Muscle layer of duodenum (tissue), 2 donors: ENCODE measurements at regions not wholly inside any gene's neighbourhood (a gene's known extent, or its start where the extent isn't known, plus 50 kb on each side); places are given as distances from the start of the nearest gene placed in this dataset.

Experiments
- H3K27ac ChIP-seq: one replicate; pipeline ENCODE4 v1.7.0; 2013; ENCODE audit warnings: mild to moderate bottlenecking, low read length
- H3K27me3 ChIP-seq: one replicate; pipeline ENCODE4 v1.7.0; 2013; ENCODE audit warnings: low read depth, mild to moderate bottlenecking, control low read depth, low read length
- H3K36me3 ChIP-seq, 2 donors: one replicate each; pipeline ENCODE4 v1.7.0; 2013; ENCODE audit warnings: low read length in 2 of 2, control low read depth in 1 of 2, mild to moderate bottlenecking in 1 of 2; ENCODE audit not compliant: insufficient read depth in 2 of 2, control insufficient read depth in 1 of 2
- H3K4me1 ChIP-seq, 2 donors: one replicate each; pipeline ENCODE4 v1.7.0; 2013; ENCODE audit warnings: low read length in 2 of 2, mild to moderate bottlenecking in 2 of 2, control low read depth in 1 of 2, moderate library complexity in 1 of 2; ENCODE audit not compliant: insufficient read depth in 2 of 2, control insufficient read depth in 1 of 2
- H3K4me3 ChIP-seq, 2 donors: one replicate each; pipeline ENCODE4 v1.7.0; 2013; ENCODE audit warnings: low read length in 2 of 2, low read depth in 1 of 2, mild to moderate bottlenecking in 1 of 2
- H3K9me3 ChIP-seq, 2 donors: one replicate each; pipeline ENCODE4 v1.7.0; 2013; ENCODE audit warnings: low read length in 2 of 2, control low read depth in 1 of 2, mild to moderate bottlenecking in 1 of 2; ENCODE audit not compliant: control insufficient read depth in 1 of 2
- donor health status: healthy.

DNA sequence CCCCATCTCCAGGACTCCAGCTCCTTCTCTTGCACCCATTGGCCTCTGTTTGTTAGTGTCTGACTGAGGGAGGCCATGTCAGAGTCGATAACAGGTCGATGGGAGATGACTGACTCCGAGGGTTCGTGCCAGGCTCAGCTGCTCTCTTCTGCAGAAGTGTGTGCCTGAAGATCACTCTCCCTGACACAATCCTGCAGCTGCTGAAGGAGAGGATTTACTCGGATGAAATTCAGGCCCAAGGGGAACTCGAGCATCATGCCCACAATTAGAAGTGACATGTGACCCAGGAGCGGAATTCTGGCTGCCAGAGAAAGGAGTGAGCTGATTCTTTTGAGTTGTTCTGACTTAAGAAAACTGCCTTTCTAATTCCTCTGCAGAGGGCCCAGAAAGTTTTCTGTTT, 318.2 kb downstream of the MAFB start:
- Histone ChIP-seq H3K9me3 (peaks cover 5 to 13% of the 10 kb centered on the region in 2 donors), H3K27me3 (no peaks in the 10 kb centered on the region), H3K36me3 (no peaks in the 10 kb centered on the region), H3K4me1 (no peaks in the 10 kb centered on the region), H3K27ac (no peak overlapping the region), H3K4me3 (no peak overlapping the region)

DNA sequence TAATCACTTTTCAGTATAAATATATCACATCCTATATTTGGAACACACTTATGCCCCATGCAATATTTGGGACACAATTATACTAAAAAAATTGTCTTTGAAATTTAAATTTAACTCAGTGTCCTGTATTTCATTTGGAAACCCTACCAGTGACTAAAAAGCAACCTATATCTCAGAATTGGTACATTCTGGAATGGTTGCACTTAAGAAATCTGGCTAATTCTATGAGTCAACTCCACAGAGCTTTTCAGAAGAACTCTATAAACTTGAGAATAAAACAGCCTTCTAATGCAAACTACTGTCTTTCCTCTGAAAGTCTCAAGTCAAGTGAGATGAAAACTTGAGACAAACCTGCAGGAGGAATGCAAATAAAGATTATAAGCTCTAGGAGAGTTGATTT, 320.2 kb downstream of the MAFB start:
- no peaks in the 10 kb centered on the region for H3K27me3 ChIP-seq
- H3K9me3 ChIP-seq: no peaks in the 10 kb centered on the region
- no peak overlapping the region for H3K4me3 ChIP-seq
- no peaks in the 10 kb centered on the region for H3K4me1 ChIP-seq
- H3K27ac ChIP-seq: no peak overlapping the region
- H3K36me3 ChIP-seq: no peaks in the 10 kb centered on the region

DNA sequence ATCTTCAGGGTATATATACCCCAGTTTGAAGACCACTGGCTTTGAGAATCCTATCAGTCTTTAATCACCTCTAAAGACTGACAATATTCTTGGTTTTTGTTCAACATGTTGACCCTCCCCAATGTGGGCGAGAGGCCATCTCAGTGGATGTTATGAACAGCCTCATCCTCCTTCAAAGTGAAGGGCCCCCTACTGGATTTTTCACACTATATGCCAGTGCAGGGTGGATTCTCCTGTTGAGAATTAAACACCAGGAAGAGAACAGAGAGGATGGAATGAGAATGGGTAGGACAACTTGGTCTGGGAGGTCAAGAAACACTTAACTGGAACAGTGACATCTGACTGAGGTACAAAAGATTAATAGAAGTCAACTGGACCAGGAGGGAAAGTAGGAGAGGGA, 327.1 kb downstream of the MAFB start:
- Histone ChIP-seq H3K36me3 (no peaks in the 10 kb centered on the region), H3K27me3 (no peaks in the 10 kb centered on the region), H3K4me1 (no peaks in the 10 kb centered on the region), H3K27ac (no peak overlapping the region), H3K9me3 (no peaks in the 10 kb centered on the region), H3K4me3 (no peak overlapping the region)

- Histone ChIP-seq H3K36me3 (no peaks in the 10 kb centered on the region), H3K4me3 (no peak overlapping the region), H3K9me3 (no peaks in the 10 kb centered on the region), H3K27ac (no peak overlapping the region), H3K27me3 (no peaks in the 10 kb centered on the region), H3K4me1 (no peaks in the 10 kb centered on the region)
Measured at GRCh38 chr20:40359131-40359912, 329.7 kb downstream of the MAFB start.

DNA sequence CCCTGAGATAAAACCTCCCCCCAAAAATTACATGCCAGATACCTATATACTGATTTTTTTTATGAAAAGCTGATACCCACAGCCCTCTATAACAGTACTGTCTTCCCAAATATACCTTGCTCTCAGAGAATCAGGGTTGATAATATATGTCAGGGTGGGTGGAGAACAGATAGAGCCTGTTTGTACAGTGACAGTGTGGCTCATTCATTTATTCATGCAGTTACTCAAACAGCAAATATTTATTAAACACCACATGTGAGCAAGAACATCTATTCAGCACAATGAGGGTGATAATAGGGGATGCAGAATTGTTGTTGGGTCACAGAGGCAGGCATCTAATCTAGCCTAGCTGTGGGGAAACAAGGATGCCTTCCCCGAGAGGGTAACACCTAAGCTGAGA, 334.2 kb downstream of the MAFB start:
- no peaks in the 10 kb centered on the region for H3K27me3 ChIP-seq
- no peaks in the 10 kb centered on the region for H3K4me1 ChIP-seq
- no peaks in the 10 kb centered on the region for H3K9me3 ChIP-seq
- H3K36me3 ChIP-seq: no peaks in the 10 kb centered on the region
- no peak overlapping the region for H3K27ac ChIP-seq
- no peak overlapping the region for H3K4me3 ChIP-seq

DNA sequence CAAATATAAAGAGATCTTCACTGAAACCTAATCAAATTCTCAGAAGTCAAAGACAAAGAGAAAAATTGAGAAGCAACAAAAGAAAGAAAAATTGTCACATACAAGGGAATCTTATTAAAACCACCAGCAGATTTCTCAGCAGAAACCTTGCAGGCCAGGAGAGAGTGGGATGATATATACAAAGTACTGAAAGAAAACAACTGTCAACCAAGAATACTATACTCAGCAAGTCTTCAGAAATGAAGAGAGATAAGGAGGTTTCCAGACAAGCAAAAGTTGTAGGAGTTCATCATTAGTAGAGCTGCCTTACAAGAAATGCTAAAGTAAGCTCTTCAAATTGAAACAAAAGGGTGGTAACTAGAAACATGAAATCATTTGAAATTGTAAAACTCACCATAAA, 345.6 kb downstream of the MAFB start:
- H3K9me3 ChIP-seq: peaks cover 6 to 22% of the 10 kb centered on the region in 2 donors
- no peak overlapping the region for H3K27ac ChIP-seq
- no peaks in the 10 kb centered on the region for H3K4me1 ChIP-seq
- no peaks in the 10 kb centered on the region for H3K36me3 ChIP-seq
- H3K27me3 ChIP-seq: no peaks in the 10 kb centered on the region
- no peak overlapping the region for H3K4me3 ChIP-seq

GRCh38 chr20:40341561-40341960, 347.5 kb downstream of the MAFB start:
- peaks cover 6 to 19% of the 10 kb centered on the region in 2 donors for H3K9me3 ChIP-seq
- no peaks in the 10 kb centered on the region for H3K36me3 ChIP-seq
- H3K27ac ChIP-seq: no peak overlapping the region
- H3K4me3 ChIP-seq: no peak overlapping the region
- no peaks in the 10 kb centered on the region for H3K27me3 ChIP-seq
- no peaks in the 10 kb centered on the region for H3K4me1 ChIP-seq

DNA sequence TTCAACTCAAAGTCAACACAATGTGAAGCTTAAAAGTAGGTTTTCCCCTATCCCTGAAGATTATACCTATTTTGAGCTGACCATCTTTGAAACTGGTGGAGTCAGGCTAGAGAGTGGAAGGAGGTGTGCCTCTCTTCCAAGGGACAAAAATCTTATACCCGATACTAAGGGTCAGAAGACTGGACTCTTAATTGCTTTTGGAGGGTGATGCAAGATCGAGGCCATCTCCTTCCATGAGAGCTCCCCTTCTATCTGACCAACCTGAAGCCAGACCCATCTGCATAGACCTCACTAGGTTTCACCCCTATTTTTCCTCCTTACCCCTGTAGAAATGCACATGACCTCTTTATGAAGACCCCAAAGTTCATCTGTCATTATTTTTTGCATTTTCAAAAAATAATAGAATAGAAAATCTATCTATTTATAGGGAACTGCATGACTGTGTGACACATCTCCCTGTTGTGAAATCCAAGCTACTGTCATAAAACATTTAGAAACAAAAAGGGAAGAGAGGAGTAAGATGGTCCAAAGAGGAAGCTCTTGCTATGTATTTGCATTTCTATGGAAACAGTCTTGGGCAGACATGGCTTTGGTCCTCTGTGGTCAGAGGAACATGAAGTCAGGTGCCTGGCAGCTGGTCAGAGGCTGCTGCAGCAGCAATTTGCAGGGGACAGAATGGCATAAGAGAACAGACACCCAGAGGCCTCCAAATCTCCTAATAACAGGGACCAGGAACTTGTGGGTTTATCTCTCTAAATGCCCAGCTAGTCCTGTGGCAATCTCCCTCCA, 349.2 kb downstream of the MAFB start:
- peaks cover 6 to 11% of the 10 kb centered on the region in 2 donors for H3K9me3 ChIP-seq
- no peaks in the 10 kb centered on the region for H3K36me3 ChIP-seq
- no peaks in the 10 kb centered on the region for H3K4me1 ChIP-seq
- no peaks in the 10 kb centered on the region for H3K27me3 ChIP-seq
- peak overlapping the region; percentile 18 for H3K27ac ChIP-seq
- H3K4me3 ChIP-seq: no peak overlapping the region

DNA sequence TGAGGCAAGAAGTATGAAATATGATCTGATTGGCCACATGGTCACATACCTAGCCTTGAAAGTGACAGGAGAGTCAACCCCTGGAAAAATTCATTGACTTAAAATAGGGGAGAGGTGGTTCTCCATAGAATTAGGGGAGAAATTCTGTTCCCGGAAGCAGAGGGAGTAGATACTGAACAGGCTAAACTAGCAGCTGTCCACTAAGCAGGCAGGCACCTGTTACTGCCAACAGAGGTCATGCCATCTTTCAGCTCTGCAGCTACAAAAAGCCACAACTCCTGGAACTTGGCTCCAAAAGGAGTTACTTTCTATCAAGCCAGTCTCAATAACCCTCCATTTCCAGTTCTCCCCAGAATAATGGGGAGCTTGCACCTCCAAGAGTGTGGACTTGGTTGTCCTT, 352.5 kb downstream of the MAFB start:
- no peaks in the 10 kb centered on the region for H3K27me3 ChIP-seq
- no peaks in the 10 kb centered on the region for H3K9me3 ChIP-seq
- H3K4me3 ChIP-seq: no peak overlapping the region
- no peaks in the 10 kb centered on the region for H3K4me1 ChIP-seq
- no peaks in the 10 kb centered on the region for H3K36me3 ChIP-seq
- no peak overlapping the region for H3K27ac ChIP-seq

DNA sequence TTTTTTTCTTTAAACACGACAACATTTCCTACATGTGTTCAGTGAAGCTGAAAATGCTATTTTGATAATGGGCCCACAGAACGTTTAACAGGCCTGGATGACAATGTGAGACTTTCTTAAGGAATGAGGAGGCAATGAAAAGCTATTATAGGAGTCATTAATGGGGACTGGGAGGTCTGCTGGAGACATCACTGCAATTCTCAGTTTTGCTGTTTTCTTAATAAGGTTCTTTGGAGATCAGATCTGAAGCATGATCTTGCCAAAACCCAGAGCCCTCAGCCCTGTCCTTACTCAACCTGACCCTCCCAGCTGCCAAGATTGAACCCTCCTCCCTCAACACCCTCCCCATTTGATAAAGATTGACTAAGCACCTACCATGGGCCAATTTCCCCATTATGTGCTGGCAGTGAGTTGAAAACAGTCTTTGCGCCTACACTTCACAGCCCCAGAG, 353.1 kb downstream of the MAFB start:
- no peaks in the 10 kb centered on the region for H3K4me1 ChIP-seq
- H3K27ac ChIP-seq: no peak overlapping the region
- H3K27me3 ChIP-seq: no peaks in the 10 kb centered on the region
- no peaks in the 10 kb centered on the region for H3K9me3 ChIP-seq
- H3K36me3 ChIP-seq: no peaks in the 10 kb centered on the region
- no peak overlapping the region for H3K4me3 ChIP-seq

- Histone ChIP-seq H3K27me3 (no peaks in the 10 kb centered on the region), H3K36me3 (no peaks in the 10 kb centered on the region), H3K4me3 (no peak overlapping the region), H3K27ac (no peak overlapping the region), H3K4me1 (no peaks in the 10 kb centered on the region), H3K9me3 (no peaks in the 10 kb centered on the region)
Measured at GRCh38 chr20:40335437-40335836, 353.6 kb downstream of the MAFB start.
